ENCODE measurements at regions not wholly inside any gene's neighbourhood (a gene's known extent, or its start where the extent isn't known, plus 50 kb on each side); places are given as distances from the start of the nearest gene placed in this dataset.

DNA sequence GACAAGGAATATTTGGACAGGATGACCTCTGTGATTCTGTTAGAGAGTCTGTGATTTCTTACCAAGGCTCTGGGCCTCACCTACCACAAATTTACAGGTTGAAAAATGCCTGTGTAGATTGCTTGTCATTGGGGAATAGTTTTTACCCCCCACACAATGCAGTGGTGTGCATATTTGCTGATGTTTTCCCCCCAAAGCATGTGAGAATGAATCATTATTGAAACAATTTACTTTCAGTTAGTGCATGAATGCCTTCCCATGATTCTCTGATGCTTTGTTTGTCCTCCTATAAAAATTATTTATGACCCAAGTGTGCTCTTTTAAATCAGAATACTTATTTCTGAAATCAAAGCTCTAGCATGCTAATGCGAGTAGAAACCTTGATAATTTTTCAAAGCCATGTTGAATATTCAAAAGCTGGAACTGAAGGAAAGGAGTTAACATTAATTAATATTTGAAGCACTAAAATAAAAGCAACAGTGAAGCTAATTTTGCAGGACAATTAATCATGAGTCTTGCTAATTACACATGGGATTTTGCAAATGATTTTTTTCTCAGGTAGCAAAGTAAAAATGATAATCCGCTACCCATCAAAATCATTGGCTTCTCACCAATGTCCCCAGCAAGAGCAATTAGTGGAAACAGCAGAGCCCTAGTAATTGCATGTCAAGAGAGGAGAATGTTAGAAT is 361.2 kb upstream of the HNRNPA3 start:
- TF ChIP-seq EZH2 (IDR thresholded peaks at IDR 0.05) (no peak), POLR2AphosphoS5 (IDR thresholded peaks at IDR 0.05; ENCODE audit: borderline replicate concordance, low read depth, low read length) (no peak)
